Cardiac fibroblast (primary cell): ENCODE measurements at regions not wholly inside any gene's neighbourhood (a gene's known extent, or its start where the extent isn't known, plus 50 kb on each side); places are given as distances from the start of the nearest gene placed in this dataset.
"Not testable (repeated sequence)": the region's sequence is repeated elsewhere in the genome, so short reads cannot be mapped to it uniquely, and the experiment has no call there.

ENCODE experiments used
- DNase-seq, 2 donors: peaks; one replicate each; pipeline versions ENCODE4 v3.0.0 to v3.0.0-alpha.2; 2010; ENCODE audit warnings: low read depth in 2 of 2
- H3K4me3 ChIP-seq, 2 donors: replicated peaks in 1 of 2; 1 replicate in 1 of 2; 2 replicates in 1 of 2; pipeline ENCODE4 v1.5.1; 2011; ENCODE audit warnings: low read depth in 2 of 2, low read length in 2 of 2, mild to moderate bottlenecking in 2 of 2, moderate library complexity in 1 of 2
- CTCF ChIP-seq: IDR thresholded peaks from one replicate; pipeline ENCODE4 v1.5.1; 2011; ENCODE audit warnings: low read depth, mild to moderate bottlenecking, low read length, inconsistent platforms

- no peak for TF ChIP-seq CTCF
- no peak overlapping the region for H3K4me3 ChIP-seq
- no peak for DNase-seq
Observed at GRCh38 chr5:74973694-74974093, 78.7 kb downstream of the GCNT4 start.

GRCh38 chr5:74971947-74972460, 80.4 kb downstream of the GCNT4 start:
- TF ChIP-seq CTCF = no peak
- no peak for DNase-seq
- no peak overlapping the region for H3K4me3 ChIP-seq

GRCh38 chr5:74970891-74971290, 81.5 kb downstream of the GCNT4 start:
- DNase-seq, H3K4me3 ChIP-seq: not testable (repeated sequence)

GRCh38 chr5:74969726-74970125, 82.6 kb downstream of the GCNT4 start:
- no peak overlapping the region for H3K4me3 ChIP-seq
- TF ChIP-seq CTCF = no peak
- DNase-seq = no peak

- DNase-seq = no peak
- no peak for TF ChIP-seq CTCF
- no peak overlapping the region for H3K4me3 ChIP-seq
Observed at GRCh38 chr5:74966141-74967026, 86.0 kb downstream of the GCNT4 start.

GRCh38 chr5:74963407-74963806, 89.0 kb downstream of the GCNT4 start:
- H3K4me3 ChIP-seq = no peak overlapping the region
- TF ChIP-seq CTCF = no peak
- DNase-seq = no peak

GRCh38 chr5:74957906-74958305, 91.7 kb upstream of the FAM169A start:
- H3K4me3 ChIP-seq = no peak overlapping the region
- no peak for DNase-seq
- no peak for TF ChIP-seq CTCF
